Stimulated activated CD8-positive, alpha-beta memory T cell treated with anti-CD3 and anti-CD28 coated beads, Interleukin-15, amount 100 ng/mL, for 48 hours (primary cell): ENCODE measurements at regions not wholly inside any gene's neighbourhood (a gene's known extent, or its start where the extent isn't known, plus 50 kb on each side); places are given as distances from the start of the nearest gene placed in this dataset.

Source experiments
- DNase-seq, 2 donors: peaks; one replicate each; pipeline ENCODE4 v3.0.0-alpha.2; 2020; ENCODE audit warnings: low read depth in 2 of 2

- no peak for DNase-seq
Measured at GRCh38 chr5:89989776-89990175, 419.8 kb downstream of the CETN3 start.

- DNase-seq = no peak
Measured at GRCh38 chr5:89988998-89989655, 420.4 kb downstream of the CETN3 start.

- DNase-seq = no peak
Measured at GRCh38 chr5:89988129-89988810, 421.3 kb downstream of the CETN3 start.

GRCh38 chr5:89983216-89983615 lies 426.3 kb downstream of the CETN3 start:
- DNase-seq = no peak

- no peak for DNase-seq
Measured at GRCh38 chr5:89981878-89982773, 427.4 kb downstream of the CETN3 start.

- no peak for DNase-seq
Measured at GRCh38 chr5:89981021-89981420, 428.5 kb downstream of the CETN3 start.

GRCh38 chr5:89973516-89973915 lies 436.0 kb downstream of the CETN3 start:
- no peak for DNase-seq

- no peak for DNase-seq
Measured at GRCh38 chr5:89972901-89973300, 436.7 kb downstream of the CETN3 start.

GRCh38 chr5:89968958-89969381 lies 440.6 kb downstream of the CETN3 start:
- DNase-seq = no peak

- DNase-seq = no peak
Measured at GRCh38 chr5:89967771-89968444, 441.6 kb downstream of the CETN3 start.

GRCh38 chr5:89956838-89957237 lies 452.7 kb downstream of the CETN3 start:
- no peak for DNase-seq

- DNase-seq = no peak
Measured at GRCh38 chr5:89954916-89955315, 454.6 kb downstream of the CETN3 start.

- DNase-seq = no peak
Measured at GRCh38 chr5:89951876-89952275, 457.7 kb downstream of the CETN3 start.

- no peak for DNase-seq
Measured at GRCh38 chr5:89950234-89950633, 459.3 kb downstream of the CETN3 start.

- no peak for DNase-seq
Measured at GRCh38 chr5:89948977-89949376, 460.6 kb downstream of the CETN3 start.

GRCh38 chr5:89946916-89947315 lies 462.6 kb downstream of the CETN3 start:
- DNase-seq = no peak

GRCh38 chr5:89946508-89946907 lies 463.0 kb downstream of the CETN3 start:
- no peak for DNase-seq

GRCh38 chr5:89942171-89942570 lies 467.4 kb downstream of the CETN3 start:
- DNase-seq = no peak

- DNase-seq = no peak
Measured at GRCh38 chr5:89936576-89936975, 473.0 kb downstream of the CETN3 start.

- no peak for DNase-seq
Measured at GRCh38 chr5:89934069-89934468, 475.5 kb downstream of the CETN3 start.

- no peak for DNase-seq
Measured at GRCh38 chr5:89932771-89933181, 476.8 kb downstream of the CETN3 start.
